HepG2 (cell line): ENCODE measurements at regions not wholly inside any gene's neighbourhood (a gene's known extent, or its start where the extent isn't known, plus 50 kb on each side); places are given as distances from the start of the nearest gene placed in this dataset.

Experiments used
- ATAC-seq: fragments of 200-7000 bp; cut with Tn5 transposase; 3 replicates; pipeline ENCODE4 v1.9.1; 2020; ENCODE audit warnings: mild to moderate bottlenecking, moderate library complexity
- BruUV-seq: library from RNA; stranded (reverse); fragments of 400-500 nt; replicated peaks from 2 replicates; lab custom pipeline; 2021; lab: Mats Ljungman, UMichigan
- CTCF ChIA-PET: fragments of 300-600 bp; formaldehyde crosslinking; extraction: SDS; loops from one replicate; lab custom pipeline; 2021; ENCODE audit warnings: low total read pairs, inconsistent platforms, low intra/inter-chr PET ratio; lab: Yijun Ruan, JAX
- POLR2A ChIA-PET: fragments of 350-600 bp; sonication (Branson Sonifier 250); formaldehyde crosslinking; loops from one replicate; lab custom pipeline; 2020; ENCODE audit warnings: antibody characterized with exemption, inconsistent platforms; lab: Yijun Ruan, JAX
- DNase-seq: peaks from one replicate; pipeline ENCODE4 v3.0.0-alpha.2; 2015; ENCODE audit warnings: low spot score
- FAIRE-seq: peaks from 3 replicates; lab custom pipeline; 2011; peaks lifted over from hg19 to GRCh38; lab: Jason Lieb, UNC
- H2AFZ ChIP-seq: one replicate; pipeline ENCODE4 v1.6.1; 2011; ENCODE audit warnings: low read length, inconsistent platforms
- H3K27ac ChIP-seq: fragments of 300-600 bp; 3 replicates; pipeline ENCODE4 v1.8.0; 2011; ENCODE audit warnings: mixed run types, mild to moderate bottlenecking, mixed read lengths, low read length, inconsistent platforms; ENCODE audit not compliant: insufficient read depth; ENCODE audit errors: extremely low read length
- H3K27me3 ChIP-seq, 2 experiments: fragments of 200-600 bp in 1 of 2; 2 replicates in 1 of 2; 3 replicates in 1 of 2; pipeline versions ENCODE4 v1.6.0 to v1.8.0; 2011; ENCODE audit warnings: low read length in 2 of 2, mild to moderate bottlenecking in 2 of 2, moderate library complexity in 2 of 2, inconsistent platforms in 1 of 2; ENCODE audit not compliant: insufficient read depth in 2 of 2, control insufficient read depth in 1 of 2
- H3K36me3 ChIP-seq, 2 experiments: fragments of 200-600 bp in 1 of 2; replicated peaks in 1 of 2; 2 replicates in 1 of 2; 3 replicates in 1 of 2; pipeline versions ENCODE4 v1.5.1 to v1.8.0; 2011; ENCODE audit warnings: low read length in 2 of 2, inconsistent platforms in 1 of 2; ENCODE audit not compliant: insufficient read depth in 2 of 2, control insufficient read depth in 1 of 2
- H3K4me1 ChIP-seq: 2 replicates; pipeline ENCODE4 v1.5.1; 2012; ENCODE audit warnings: low read length, inconsistent platforms; ENCODE audit not compliant: insufficient read depth
- H3K4me2 ChIP-seq: 2 replicates; pipeline ENCODE4 v1.6.0; 2011; ENCODE audit warnings: low read depth, low read length, inconsistent platforms
- H3K4me3 ChIP-seq, 3 experiments: fragments of 200-600 bp in 1 of 3; sonication (generic), shearing (Covaris generic) in 1 of 3; replicated peaks in 1 of 3; 2 replicates each; pipeline ENCODE4 v1.5.1; 2011 to 2016; ENCODE audit warnings: low read length in 3 of 3, inconsistent platforms in 2 of 3, low read depth in 2 of 3, mild to moderate bottlenecking in 2 of 3, control low read depth in 1 of 3, mixed read lengths in 1 of 3; ENCODE audit not compliant: insufficient read depth in 1 of 3
- H3K79me2 ChIP-seq: one replicate; pipeline ENCODE4 v1.6.1; 2011; ENCODE audit warnings: low read length, inconsistent platforms; ENCODE audit not compliant: insufficient read depth
- H3K9ac ChIP-seq: 2 replicates; pipeline ENCODE4 v1.6.0; 2011; ENCODE audit warnings: mild to moderate bottlenecking, low read depth, low read length, inconsistent platforms; ENCODE audit not compliant: insufficient read depth
- H3K9me3 ChIP-seq: 2 replicates; pipeline ENCODE4 v1.5.1; 2012; ENCODE audit warnings: mild to moderate bottlenecking, low read length
- H4K20me1 ChIP-seq: 2 replicates; pipeline ENCODE4 v1.6.0; 2011; ENCODE audit warnings: inconsistent platforms, mild to moderate bottlenecking, low read length, moderate library complexity; ENCODE audit not compliant: insufficient read depth
- BHLHE40 ChIP-seq: IDR thresholded peaks from 2 replicates; pipeline ENCODE4 v1.6.1; 2011; ENCODE audit warnings: low read length, improper control_type of control experiment
- KDM3A ChIP-seq: IDR thresholded peaks from 2 replicates; pipeline ENCODE4 v1.6.1; 2018; ENCODE audit warnings: low read depth, missing compliant biosample characterization
- KLF9 ChIP-seq: IDR thresholded peaks from 2 replicates; pipeline ENCODE4 v1.6.1; 2016; ENCODE audit warnings: low read depth
- MBD4 ChIP-seq: IDR thresholded peaks from 2 replicates; pipeline ENCODE4 v1.6.1; 2012; ENCODE audit warnings: low read length, inconsistent platforms, borderline replicate concordance
- PHF5A ChIP-seq: IDR thresholded peaks from one replicate; pipeline ENCODE4 v1.6.1; 2018; ENCODE audit warnings: low read depth, missing genetic modification reagents; ENCODE audit not compliant: unreplicated experiment
- ZNF337 ChIP-seq: sonication (generic); formaldehyde crosslinking; IDR thresholded peaks from 2 replicates; pipeline ENCODE4 v1.5.1; 2020; ENCODE audit warnings: missing genetic modification reagents, low read depth, mild to moderate bottlenecking, borderline replicate concordance
- ZNF33B ChIP-seq: sonication (generic); formaldehyde crosslinking; IDR thresholded peaks from 2 replicates; pipeline ENCODE4 v1.5.1; 2020; ENCODE audit warnings: mild to moderate bottlenecking, missing genetic modification reagents
- ZNF597 ChIP-seq: sonication (generic); formaldehyde crosslinking; IDR thresholded peaks from 2 replicates; pipeline ENCODE4 v1.5.0; 2020; ENCODE audit warnings: missing genetic modification reagents
- ZNF709 ChIP-seq: sonication (generic); formaldehyde crosslinking; IDR thresholded peaks from 2 replicates; pipeline ENCODE4 v1.5.0; 2020; ENCODE audit warnings: mild to moderate bottlenecking, missing genetic modification reagents
- ZNF713 ChIP-seq: sonication (generic); formaldehyde crosslinking; IDR thresholded peaks from 2 replicates; pipeline ENCODE4 v1.4.0; 2020; ENCODE audit warnings: mild to moderate bottlenecking, missing genetic modification reagents
- ZSCAN21 ChIP-seq: sonication (generic); formaldehyde crosslinking; IDR thresholded peaks from 2 replicates; pipeline ENCODE4 v1.8.0; 2022; ENCODE audit warnings: mild to moderate bottlenecking, missing genetic modification reagents, moderate library complexity, borderline replicate concordance
- WGBS: methylation state at CpG from one replicate; pipeline ENCODE4 v1.1.6; 2017; ENCODE audit warnings: low lambda C conversion rate; 5-methylcytosine and 5-hydroxymethylcytosine counted together
- in situ Hi-C: cut with HindIII; loops from 2 replicates; pipeline ENCODE4 v1.10.0; 2017; ENCODE audit warnings: low pct_unique_long_range_greater_than_20kb; ENCODE audit not compliant: extremely low pct_ligation_motif_present
- intact Hi-C: fragments of 100-400 bp; cut with micrococcal nuclease; formaldehyde crosslinking; loops from one replicate; pipeline ENCODE4 v1.10.0; 2022; ENCODE audit not compliant: unreplicated experiment
- TF ChIP-seq, protein P1 (sequence below): sonication (generic); formaldehyde crosslinking; IDR thresholded peaks from 2 replicates; pipeline ENCODE4 v1.4.0; 2020; ENCODE audit warnings: missing genetic modification reagents

- no peak overlapping the region for H3K4me3 ChIP-seq
- H2AFZ ChIP-seq = no peak overlapping the region
- H3K27me3 ChIP-seq = no peaks in the 10 kb centered on the region
- BruUV-seq = no TSS peak
- in situ Hi-C loops (no loop called here), intact Hi-C loops (no loop called here)
- H4K20me1 ChIP-seq = no peaks in the 10 kb centered on the region
- no peak for TF ChIP-seq ZNF337 (CRISPR knock-in tag)
- no peak for TF ChIP-seq ZNF33B (CRISPR knock-in tag)
- no peak for TF ChIP-seq PHF5A (CRISPR knock-in tag)
- no peaks in the 10 kb centered on the region for H3K36me3 ChIP-seq
- FAIRE-seq (no peak), DNase-seq (no peak), ATAC-seq (no peak)
- no peaks in the 10 kb centered on the region for H3K79me2 ChIP-seq
- no peak overlapping the region for H3K4me2 ChIP-seq
- CTCF ChIA-PET = no interaction called here
- 3% methylated on average over 4 of the region's 4 CpGs for WGBS
- H3K27ac ChIP-seq = no peak overlapping the region
- POLR2A ChIA-PET = no interaction called here
- H3K9ac ChIP-seq = no peak overlapping the region
- no peaks in the 10 kb centered on the region for H3K4me1 ChIP-seq
- H3K9me3 ChIP-seq = no peaks in the 10 kb centered on the region
These were observed 321.0 kb upstream of the SNX7 start for GRCh38 chr1:98340511-98340910.

- ChIA-PET POLR2A (no interaction called here), CTCF (no interaction called here)
- WGBS = 20% methylated on average over 5 of the region's 5 CpGs
- no peak overlapping the region for H3K4me3 ChIP-seq
- no peaks in the 10 kb centered on the region for H3K79me2 ChIP-seq
- in situ Hi-C loops (no loop called here), intact Hi-C loops (no loop called here)
- no peak overlapping the region for H3K4me2 ChIP-seq
- FAIRE-seq = no peak
- BruUV-seq = no TSS peak
- H3K27me3 ChIP-seq = no peaks in the 10 kb centered on the region
- H2AFZ ChIP-seq = no peak overlapping the region
- H4K20me1 ChIP-seq = no peaks in the 10 kb centered on the region
- H3K9me3 ChIP-seq = no peaks in the 10 kb centered on the region
- H3K27ac ChIP-seq = no peak overlapping the region
- no peak for DNase-seq
- H3K36me3 ChIP-seq = no peaks in the 10 kb centered on the region
- ATAC-seq = no peak
- TF ChIP-seq KDM3A (no peak), MBD4 (no peak), BHLHE40 (no peak), ZNF713 (no peak), ZNF597 (CRISPR knock-in tag) (no peak), ZNF709 (CRISPR knock-in tag) (no peak), KLF9 (CRISPR knock-in tag) (no peak), ZSCAN21 (CRISPR knock-in tag) (no peak)
- TF ChIP-seq, protein P1, sequence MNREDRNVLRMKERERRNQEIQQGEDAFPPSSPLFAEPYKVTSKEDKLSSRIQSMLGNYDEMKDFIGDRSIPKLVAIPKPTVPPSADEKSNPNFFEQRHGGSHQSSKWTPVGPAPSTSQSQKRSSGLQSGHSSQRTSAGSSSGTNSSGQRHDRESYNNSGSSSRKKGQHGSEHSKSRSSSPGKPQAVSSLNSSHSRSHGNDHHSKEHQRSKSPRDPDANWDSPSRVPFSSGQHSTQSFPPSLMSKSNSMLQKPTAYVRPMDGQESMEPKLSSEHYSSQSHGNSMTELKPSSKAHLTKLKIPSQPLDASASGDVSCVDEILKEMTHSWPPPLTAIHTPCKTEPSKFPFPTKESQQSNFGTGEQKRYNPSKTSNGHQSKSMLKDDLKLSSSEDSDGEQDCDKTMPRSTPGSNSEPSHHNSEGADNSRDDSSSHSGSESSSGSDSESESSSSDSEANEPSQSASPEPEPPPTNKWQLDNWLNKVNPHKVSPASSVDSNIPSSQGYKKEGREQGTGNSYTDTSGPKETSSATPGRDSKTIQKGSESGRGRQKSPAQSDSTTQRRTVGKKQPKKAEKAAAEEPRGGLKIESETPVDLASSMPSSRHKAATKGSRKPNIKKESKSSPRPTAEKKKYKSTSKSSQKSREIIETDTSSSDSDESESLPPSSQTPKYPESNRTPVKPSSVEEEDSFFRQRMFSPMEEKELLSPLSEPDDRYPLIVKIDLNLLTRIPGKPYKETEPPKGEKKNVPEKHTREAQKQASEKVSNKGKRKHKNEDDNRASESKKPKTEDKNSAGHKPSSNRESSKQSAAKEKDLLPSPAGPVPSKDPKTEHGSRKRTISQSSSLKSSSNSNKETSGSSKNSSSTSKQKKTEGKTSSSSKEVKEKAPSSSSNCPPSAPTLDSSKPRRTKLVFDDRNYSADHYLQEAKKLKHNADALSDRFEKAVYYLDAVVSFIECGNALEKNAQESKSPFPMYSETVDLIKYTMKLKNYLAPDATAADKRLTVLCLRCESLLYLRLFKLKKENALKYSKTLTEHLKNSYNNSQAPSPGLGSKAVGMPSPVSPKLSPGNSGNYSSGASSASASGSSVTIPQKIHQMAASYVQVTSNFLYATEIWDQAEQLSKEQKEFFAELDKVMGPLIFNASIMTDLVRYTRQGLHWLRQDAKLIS = no peak
- H3K9ac ChIP-seq = no peak overlapping the region
- H3K4me1 ChIP-seq = no peaks in the 10 kb centered on the region
These were observed 324.9 kb upstream of the SNX7 start for GRCh38 chr1:98336472-98337083.
